Loucy (cell line): ENCODE measurements at regions not wholly inside any gene's neighbourhood (a gene's known extent, or its start where the extent isn't known, plus 50 kb on each side); places are given as distances from the start of the nearest gene placed in this dataset.

Source experiments
- H2AFZ ChIP-seq: fragments of 200-600 bp; sonication (generic); 2 replicates; pipeline ENCODE4 v1.6.0; 2016; ENCODE audit warnings: antibody characterized with exemption, mild to moderate bottlenecking, low read length, moderate library complexity
- H3F3A ChIP-seq: fragments of 200-600 bp; 2 replicates; pipeline ENCODE4 v1.6.0; 2016; ENCODE audit warnings: antibody characterized with exemption, low read depth, mild to moderate bottlenecking
- H3K27me3 ChIP-seq: fragments of 200-600 bp; sonication (generic); 2 replicates; pipeline ENCODE4 v1.6.1; 2014; ENCODE audit warnings: low read length, mild to moderate bottlenecking; ENCODE audit not compliant: insufficient read depth, poor library complexity, severe bottlenecking
- H3K36me3 ChIP-seq: fragments of 200-600 bp; sonication (generic); 2 replicates; pipeline ENCODE4 v1.6.1; 2016; ENCODE audit warnings: low read length; ENCODE audit not compliant: insufficient read depth
- H3K4me1 ChIP-seq: fragments of 200-600 bp; sonication (generic); 2 replicates; pipeline ENCODE4 v1.5.1; 2014; ENCODE audit warnings: low read length, mild to moderate bottlenecking; ENCODE audit not compliant: insufficient read depth, poor library complexity, severe bottlenecking
- H3K4me2 ChIP-seq: fragments of 200-600 bp; sonication (generic); 2 replicates; pipeline ENCODE4 v1.6.0; 2014; ENCODE audit warnings: antibody characterized with exemption, low read length, low read depth, mild to moderate bottlenecking; ENCODE audit not compliant: poor library complexity, severe bottlenecking
- H3K4me3 ChIP-seq: fragments of 200-600 bp; sonication (generic); 2 replicates; pipeline ENCODE4 v1.5.1; 2014; ENCODE audit warnings: low read length, mild to moderate bottlenecking, mixed read lengths; ENCODE audit not compliant: poor library complexity, severe bottlenecking
- H3K79me2 ChIP-seq: fragments of 200-600 bp; sonication (generic); 2 replicates; pipeline ENCODE4 v1.6.1; 2014; ENCODE audit warnings: low read length; ENCODE audit not compliant: insufficient read depth
- H3K9ac ChIP-seq: fragments of 200-600 bp; sonication (generic); 2 replicates; pipeline ENCODE4 v1.6.0; 2014; ENCODE audit warnings: mild to moderate bottlenecking, low read depth, low read length, moderate library complexity; ENCODE audit not compliant: poor library complexity, severe bottlenecking
- H3K9me2 ChIP-seq: fragments of 200-600 bp; sonication (generic); replicated peaks from 2 replicates; pipeline ENCODE4 v1.6.1; 2016; ENCODE audit warnings: low read depth, low read length, mixed read lengths
- H3K9me3 ChIP-seq: fragments of 200-600 bp; sonication (generic); 2 replicates; pipeline ENCODE4 v1.6.1; 2014; ENCODE audit warnings: mild to moderate bottlenecking, antibody characterized with exemption, low read length, low read depth; ENCODE audit not compliant: insufficient read depth
- H4K20me1 ChIP-seq: fragments of 200-600 bp; sonication (generic); 2 replicates; pipeline ENCODE4 v1.6.0; 2014; ENCODE audit warnings: antibody characterized with exemption, low read length, mild to moderate bottlenecking; ENCODE audit not compliant: insufficient read depth, poor library complexity, severe bottlenecking
- EZH2phosphoT487 ChIP-seq: fragments of 200-600 bp; IDR thresholded peaks from 2 replicates; pipeline ENCODE4 v1.6.1; 2018; ENCODE audit warnings: antibody characterized with exemption, mild to moderate bottlenecking, moderate library complexity, borderline replicate concordance
- TF ChIP-seq, protein P1 (sequence below): fragments of 200-600 bp; sonication (generic); conservative IDR thresholded peaks from 2 replicates; pipeline ENCODE4 v1.5.1; 2014; ENCODE audit warnings: mild to moderate bottlenecking, antibody characterized with exemption, low read length

DNA sequence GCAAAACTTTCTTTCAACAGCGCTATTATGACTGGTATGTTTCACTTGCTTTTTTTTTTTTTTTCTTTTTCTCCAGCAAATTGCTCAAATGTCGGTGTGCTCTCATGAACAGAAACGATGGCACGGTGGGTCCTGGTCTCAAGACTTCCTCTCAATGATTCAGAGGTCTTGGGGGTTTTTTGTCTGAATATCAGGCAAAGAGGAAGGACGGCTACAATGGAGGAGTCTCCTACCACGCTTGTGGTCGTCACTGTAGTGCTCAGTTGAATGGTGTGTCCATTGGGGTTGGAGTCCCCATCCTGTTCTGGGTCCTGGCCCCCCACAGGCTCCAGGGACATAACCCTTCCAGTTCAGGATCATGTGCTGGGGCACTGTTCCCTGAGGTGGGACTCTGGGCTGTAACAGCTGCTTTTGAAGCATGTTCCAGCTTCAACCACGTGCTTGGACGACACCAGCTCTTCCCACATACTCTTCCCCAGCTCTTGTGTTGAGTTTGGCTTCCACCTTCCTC lies 266.7 kb upstream of the KLF6 start:
- no peaks in the 10 kb centered on the region for H3K9me2 ChIP-seq
- no peaks in the 10 kb centered on the region for H3K9me3 ChIP-seq
- no peaks in the 10 kb centered on the region for H3K27me3 ChIP-seq
- no peak for TF ChIP-seq EZH2phosphoT487
- TF ChIP-seq, protein P1, sequence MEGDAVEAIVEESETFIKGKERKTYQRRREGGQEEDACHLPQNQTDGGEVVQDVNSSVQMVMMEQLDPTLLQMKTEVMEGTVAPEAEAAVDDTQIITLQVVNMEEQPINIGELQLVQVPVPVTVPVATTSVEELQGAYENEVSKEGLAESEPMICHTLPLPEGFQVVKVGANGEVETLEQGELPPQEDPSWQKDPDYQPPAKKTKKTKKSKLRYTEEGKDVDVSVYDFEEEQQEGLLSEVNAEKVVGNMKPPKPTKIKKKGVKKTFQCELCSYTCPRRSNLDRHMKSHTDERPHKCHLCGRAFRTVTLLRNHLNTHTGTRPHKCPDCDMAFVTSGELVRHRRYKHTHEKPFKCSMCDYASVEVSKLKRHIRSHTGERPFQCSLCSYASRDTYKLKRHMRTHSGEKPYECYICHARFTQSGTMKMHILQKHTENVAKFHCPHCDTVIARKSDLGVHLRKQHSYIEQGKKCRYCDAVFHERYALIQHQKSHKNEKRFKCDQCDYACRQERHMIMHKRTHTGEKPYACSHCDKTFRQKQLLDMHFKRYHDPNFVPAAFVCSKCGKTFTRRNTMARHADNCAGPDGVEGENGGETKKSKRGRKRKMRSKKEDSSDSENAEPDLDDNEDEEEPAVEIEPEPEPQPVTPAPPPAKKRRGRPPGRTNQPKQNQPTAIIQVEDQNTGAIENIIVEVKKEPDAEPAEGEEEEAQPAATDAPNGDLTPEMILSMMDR = no peak
- H3K4me1 ChIP-seq = no peaks in the 10 kb centered on the region
- no peak overlapping the region for H2AFZ ChIP-seq
- H3K4me2 ChIP-seq = no peak overlapping the region
- H3K36me3 ChIP-seq = no peaks in the 10 kb centered on the region
- H3F3A ChIP-seq = no peaks in the 10 kb centered on the region
- no peaks in the 10 kb centered on the region for H3K79me2 ChIP-seq
- no peak overlapping the region for H3K9ac ChIP-seq
- H3K4me3 ChIP-seq = no peak overlapping the region
- H4K20me1 ChIP-seq = no peaks in the 10 kb centered on the region

DNA sequence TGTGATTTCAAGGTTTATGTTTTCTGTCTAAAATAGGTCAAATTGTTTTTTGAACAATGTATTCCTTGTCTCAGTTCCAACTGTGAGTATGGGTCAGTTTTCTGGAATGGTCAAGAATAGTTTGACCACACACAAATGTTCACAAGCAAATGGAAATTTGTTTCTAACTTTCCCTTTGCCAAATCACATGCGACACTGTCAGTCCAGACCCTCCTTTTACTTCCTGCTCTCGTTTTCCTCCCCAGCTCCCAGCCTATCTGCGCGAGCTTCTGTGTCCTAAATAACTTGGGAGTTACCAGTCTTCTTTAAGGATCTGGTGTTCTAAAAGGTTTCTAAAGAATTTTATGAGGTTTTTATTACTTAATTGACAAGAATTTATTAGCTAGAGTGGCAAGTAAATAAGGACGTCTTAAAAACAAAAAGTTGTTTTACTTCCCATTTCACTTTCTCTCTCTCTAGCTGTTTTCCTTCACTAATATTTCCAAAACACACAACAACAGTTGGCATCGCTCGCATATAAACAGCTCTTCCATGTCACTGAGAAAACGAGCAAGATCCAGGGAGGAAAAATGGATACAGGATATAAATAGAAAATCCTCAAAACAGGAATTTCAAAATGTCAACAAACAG lies 266.1 kb upstream of the KLF6 start:
- no peaks in the 10 kb centered on the region for H4K20me1 ChIP-seq
- no peak overlapping the region for H3K9ac ChIP-seq
- no peaks in the 10 kb centered on the region for H3K27me3 ChIP-seq
- H3K79me2 ChIP-seq = no peaks in the 10 kb centered on the region
- H3K9me2 ChIP-seq = no peaks in the 10 kb centered on the region
- H3K36me3 ChIP-seq = no peaks in the 10 kb centered on the region
- H3F3A ChIP-seq = no peaks in the 10 kb centered on the region
- TF ChIP-seq EZH2phosphoT487 = no peak
- TF ChIP-seq, protein P1 = no peak
- no peaks in the 10 kb centered on the region for H3K9me3 ChIP-seq
- no peaks in the 10 kb centered on the region for H3K4me1 ChIP-seq
- H3K4me3 ChIP-seq = no peak overlapping the region
- no peak overlapping the region for H2AFZ ChIP-seq
- no peak overlapping the region for H3K4me2 ChIP-seq

DNA sequence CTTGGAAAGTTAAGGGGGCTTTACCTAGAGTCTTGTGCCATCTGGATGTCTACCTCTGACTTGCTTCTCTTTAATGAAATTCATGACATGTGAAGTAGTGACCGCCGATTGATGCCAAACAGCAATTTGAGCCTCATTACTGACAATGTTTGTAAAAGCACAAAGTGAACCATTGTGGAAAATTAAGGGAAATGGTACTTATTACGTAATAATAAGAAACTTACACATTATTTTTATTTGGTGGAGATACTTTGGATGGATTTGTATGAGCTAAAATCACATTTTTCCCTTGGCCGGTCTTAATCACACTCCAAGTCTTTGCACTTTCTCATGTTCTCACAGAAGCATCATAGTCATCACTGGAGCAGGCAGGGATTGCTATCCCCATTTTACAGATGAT lies 265.1 kb upstream of the KLF6 start:
- Histone ChIP-seq H3K9me3 (no peaks in the 10 kb centered on the region), H3K4me1 (no peaks in the 10 kb centered on the region), H4K20me1 (no peaks in the 10 kb centered on the region), H3K36me3 (no peaks in the 10 kb centered on the region), H3K4me3 (no peak overlapping the region), H3F3A (no peaks in the 10 kb centered on the region), H2AFZ (no peak overlapping the region), H3K9ac (no peak overlapping the region), H3K79me2 (no peaks in the 10 kb centered on the region), H3K4me2 (no peak overlapping the region), H3K9me2 (no peaks in the 10 kb centered on the region), H3K27me3 (no peaks in the 10 kb centered on the region)
- TF ChIP-seq, protein P1 = no peak
- TF ChIP-seq EZH2phosphoT487 = no peak
